ENCODE measurements at regions not wholly inside any gene's neighbourhood (a gene's known extent, or its start where the extent isn't known, plus 50 kb on each side); places are given as distances from the start of the nearest gene placed in this dataset.

GRCh38 chr13:40101708-40102359 is 446.4 kb downstream of the COG6 start:
- DNase-seq (ENCODE audit: low read depth in 4 of 4, low spot score in 3 of 4): no peak

GRCh38 chr13:40102360-40102727 is 446.9 kb downstream of the COG6 start:
- no peak for DNase-seq (ENCODE audit: low read depth in 4 of 4, low spot score in 3 of 4)

- no peak for DNase-seq (ENCODE audit: low read depth in 4 of 4, low spot score in 3 of 4)
These were observed 447.4 kb downstream of the COG6 start for GRCh38 chr13:40102854-40103253.

- DNase-seq (ENCODE audit: low read depth in 4 of 4, low spot score in 3 of 4): no peak
These were observed 448.4 kb downstream of the COG6 start for GRCh38 chr13:40103864-40104263.

DNA sequence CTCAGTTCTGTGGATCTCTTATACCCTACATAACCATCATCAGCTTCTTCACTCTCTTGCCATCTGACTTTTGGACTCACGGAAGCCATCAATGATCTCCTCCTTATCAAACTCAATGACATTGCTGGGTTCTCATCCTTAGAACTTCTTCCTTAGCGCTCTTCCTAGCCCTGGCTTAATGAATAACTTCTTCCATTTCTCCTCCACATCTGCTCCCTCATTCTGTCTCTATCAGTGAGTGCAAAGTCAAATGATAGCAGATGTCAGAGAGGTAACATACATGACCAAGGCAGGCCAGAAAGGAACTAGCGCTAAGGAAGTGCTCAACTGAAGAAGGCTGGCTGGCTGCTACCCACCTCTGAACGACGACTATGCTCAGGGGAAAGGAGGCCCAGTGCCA is 449.8 kb downstream of the COG6 start:
- DNase-seq (ENCODE audit: low read depth in 4 of 4, low spot score in 3 of 4): no peak

DNA sequence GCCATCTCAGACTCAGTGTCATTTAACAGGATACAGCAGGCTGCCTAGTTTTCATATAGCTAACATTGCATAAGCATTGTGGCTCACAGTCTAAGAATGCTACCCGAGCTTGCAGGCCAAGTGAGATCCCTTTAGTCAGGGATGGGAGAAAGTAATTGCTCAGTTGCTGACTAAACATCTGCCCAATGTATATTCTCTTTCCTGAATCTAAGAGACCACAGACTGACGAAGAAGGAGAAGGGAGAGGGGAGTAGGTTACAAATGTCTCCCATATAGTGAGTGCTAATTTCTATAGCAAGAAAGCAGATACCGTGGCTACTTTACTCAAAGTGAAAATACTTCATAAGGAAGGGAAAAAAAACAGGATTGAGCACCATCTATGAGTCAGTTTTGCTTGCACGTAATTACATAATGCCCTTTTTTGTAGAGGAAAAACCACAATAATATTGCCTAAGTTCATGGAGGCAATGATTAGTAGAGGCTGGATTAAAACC is 453.9 kb downstream of the COG6 start:
- no peak for DNase-seq (ENCODE audit: low read depth in 4 of 4, low spot score in 3 of 4)

GRCh38 chr13:40113643-40114304 is 458.3 kb downstream of the COG6 start:
- DNase-seq (ENCODE audit: low read depth in 4 of 4, low spot score in 3 of 4): no peak

DNA sequence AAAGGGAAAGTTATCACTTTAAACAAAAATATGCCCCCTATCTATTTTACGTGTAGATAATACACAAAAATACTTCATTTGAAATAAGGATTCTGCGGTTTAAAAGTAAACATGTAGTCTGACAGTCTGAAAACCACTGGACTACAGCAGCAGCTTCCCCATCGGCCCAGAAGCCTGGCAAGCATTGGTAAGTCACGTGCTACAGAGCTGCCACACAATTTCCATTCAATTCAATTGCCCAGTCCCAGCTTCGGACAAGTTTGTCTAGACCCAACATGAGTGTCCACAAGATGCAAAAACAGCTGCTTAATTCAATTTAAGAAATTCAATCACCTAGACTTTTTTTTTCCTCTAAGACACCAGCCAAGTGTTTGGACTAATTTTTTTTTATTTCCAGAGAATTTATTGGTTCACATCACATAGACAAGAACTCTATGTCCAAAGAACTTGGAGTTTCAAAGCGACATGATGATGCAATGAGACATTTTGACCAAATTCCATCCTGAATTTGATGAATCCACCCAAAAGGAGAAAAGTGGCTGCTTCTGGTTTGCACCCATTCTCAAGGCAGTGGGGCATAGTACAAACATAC is 458.9 kb downstream of the COG6 start:
- DNase-seq (ENCODE audit: low read depth in 4 of 4, low spot score in 3 of 4): no peak

- no peak for DNase-seq (ENCODE audit: low read depth in 4 of 4, low spot score in 3 of 4)
These were observed 460.0 kb downstream of the COG6 start for GRCh38 chr13:40115426-40115825.

DNA sequence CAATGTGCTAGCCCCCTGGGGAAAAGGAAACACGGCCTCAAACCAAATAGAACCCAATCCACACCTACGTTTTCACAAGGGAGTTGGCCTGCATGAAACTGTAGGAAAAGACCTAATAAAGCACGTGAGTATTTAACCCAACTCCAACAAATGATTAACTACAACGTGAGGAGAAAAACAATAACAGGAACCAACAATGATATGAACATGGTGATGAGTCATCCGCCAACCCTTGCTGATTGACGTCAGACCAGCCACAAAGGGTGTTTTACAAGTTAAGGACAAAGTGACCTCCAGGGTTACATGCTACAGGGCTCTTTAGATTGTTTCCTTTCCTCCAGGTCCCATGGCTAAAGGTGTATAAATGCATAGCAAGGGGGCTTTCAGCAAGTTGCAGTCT is 460.5 kb downstream of the COG6 start:
- DNase-seq (ENCODE audit: low read depth in 4 of 4, low spot score in 3 of 4): no peak

- DNase-seq (ENCODE audit: low read depth in 4 of 4, low spot score in 3 of 4): no peak
These were observed 462.9 kb downstream of the COG6 start for GRCh38 chr13:40118337-40118736.

DNA sequence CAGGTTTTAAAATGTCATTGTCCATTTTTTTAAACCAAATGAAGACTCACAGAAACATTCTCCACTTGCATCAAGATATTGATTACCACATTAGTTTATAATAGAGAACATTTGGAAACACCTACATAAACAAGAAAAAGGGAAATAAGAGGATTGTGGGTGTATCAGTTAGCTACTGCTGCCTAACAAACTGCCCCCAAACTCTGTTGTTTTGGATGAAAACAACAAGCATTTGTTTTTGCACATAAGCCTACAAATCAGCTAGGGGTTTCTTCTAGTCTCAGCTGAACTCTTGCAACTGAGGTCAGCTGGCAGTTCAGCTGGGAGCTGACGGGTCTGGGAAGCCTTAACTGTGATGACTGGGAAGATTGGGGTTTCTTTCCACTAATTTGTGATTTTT is 464.4 kb downstream of the COG6 start:
- no peak for DNase-seq (ENCODE audit: low read depth in 4 of 4, low spot score in 3 of 4)

DNA sequence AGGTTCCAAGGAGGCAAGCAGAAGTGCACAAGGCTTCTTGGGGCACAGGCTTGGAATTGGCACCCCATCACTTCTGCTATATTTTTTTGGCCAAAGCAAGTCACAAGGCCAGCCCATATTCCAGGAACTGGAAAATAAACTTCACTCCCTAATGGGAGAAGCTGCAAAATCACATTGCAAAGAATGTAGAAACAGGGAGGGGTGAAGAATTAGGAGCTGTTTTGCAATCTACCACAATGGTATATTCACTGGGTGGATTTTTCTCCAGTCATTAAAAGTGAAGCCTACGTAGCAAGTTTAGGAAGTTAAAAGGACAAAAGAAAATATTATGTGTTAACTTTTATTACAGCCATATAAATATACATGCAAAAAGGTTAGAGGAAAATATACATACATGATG is 464.8 kb downstream of the COG6 start:
- DNase-seq (ENCODE audit: low read depth in 4 of 4, low spot score in 3 of 4): no peak

- no peak for DNase-seq (ENCODE audit: low read depth in 4 of 4, low spot score in 3 of 4)
These were observed 465.3 kb downstream of the COG6 start for GRCh38 chr13:40120781-40121180.

- no peak for DNase-seq (ENCODE audit: low read depth in 4 of 4, low spot score in 3 of 4)
These were observed 466.3 kb downstream of the COG6 start for GRCh38 chr13:40121722-40122121.

- no peak for DNase-seq (ENCODE audit: low read depth in 4 of 4, low spot score in 3 of 4)
These were observed 468.6 kb downstream of the COG6 start for GRCh38 chr13:40123962-40124632.

- no peak for DNase-seq (ENCODE audit: low read depth in 4 of 4, low spot score in 3 of 4)
These were observed 469.2 kb downstream of the COG6 start for GRCh38 chr13:40124633-40125015.

DNA sequence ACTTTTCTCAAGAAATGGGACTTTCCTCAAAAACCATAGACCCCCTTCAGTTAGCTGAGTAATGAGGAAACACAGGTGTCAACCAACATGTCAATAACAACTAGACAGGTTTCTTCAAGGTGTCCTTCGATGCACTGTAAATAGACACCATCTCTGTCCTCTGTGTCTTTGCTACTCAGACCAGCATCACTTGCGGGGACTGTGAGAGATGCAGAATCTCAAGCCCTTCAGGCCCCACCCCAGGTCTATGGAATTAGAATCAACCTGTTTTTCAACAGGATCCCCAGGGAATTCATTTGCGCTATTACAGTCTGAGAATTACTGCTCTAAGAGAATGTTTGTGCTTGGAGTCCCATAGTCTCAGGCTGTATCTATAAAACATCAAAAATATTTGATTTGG is 469.9 kb downstream of the COG6 start:
- no peak for DNase-seq (ENCODE audit: low read depth in 4 of 4, low spot score in 3 of 4)

DNA sequence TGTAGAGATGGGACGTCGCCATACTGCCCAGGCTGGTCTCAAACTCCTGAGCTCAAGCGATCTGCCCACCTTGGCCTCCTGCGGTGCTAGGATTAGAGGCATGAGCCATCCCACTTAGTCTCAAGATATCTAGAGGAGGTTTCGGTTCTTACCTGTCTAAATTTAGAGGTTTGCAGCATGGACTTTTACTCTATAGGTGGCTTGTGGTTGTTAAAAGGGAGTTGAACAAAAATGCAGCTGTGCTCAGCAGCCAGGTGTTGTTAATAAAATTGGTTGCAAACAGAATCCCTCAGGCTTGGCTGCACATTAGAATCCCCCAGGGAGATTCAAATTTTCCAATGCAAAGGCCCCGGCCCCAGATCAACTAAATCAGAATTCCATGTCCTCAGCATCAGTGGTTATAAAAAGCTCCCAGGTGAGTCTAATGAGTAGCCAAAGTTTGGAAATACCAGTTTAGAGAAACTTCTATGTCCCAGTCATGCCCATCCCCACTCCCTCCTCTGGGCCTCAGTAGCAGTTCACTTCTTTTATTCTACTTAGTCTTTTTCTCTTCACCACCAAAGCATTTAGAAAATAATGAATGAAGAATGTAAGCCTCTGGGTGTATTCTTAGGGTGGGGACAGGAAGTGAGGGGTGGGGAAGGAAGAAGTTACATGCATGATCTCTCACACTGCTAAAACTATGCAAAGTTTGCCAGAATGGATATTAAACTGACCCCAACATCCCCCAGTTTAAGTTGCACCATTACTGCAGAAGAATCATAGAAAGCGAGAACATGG is 471.0 kb downstream of the COG6 start:
- no peak for DNase-seq (ENCODE audit: low read depth in 4 of 4, low spot score in 3 of 4)

DNA sequence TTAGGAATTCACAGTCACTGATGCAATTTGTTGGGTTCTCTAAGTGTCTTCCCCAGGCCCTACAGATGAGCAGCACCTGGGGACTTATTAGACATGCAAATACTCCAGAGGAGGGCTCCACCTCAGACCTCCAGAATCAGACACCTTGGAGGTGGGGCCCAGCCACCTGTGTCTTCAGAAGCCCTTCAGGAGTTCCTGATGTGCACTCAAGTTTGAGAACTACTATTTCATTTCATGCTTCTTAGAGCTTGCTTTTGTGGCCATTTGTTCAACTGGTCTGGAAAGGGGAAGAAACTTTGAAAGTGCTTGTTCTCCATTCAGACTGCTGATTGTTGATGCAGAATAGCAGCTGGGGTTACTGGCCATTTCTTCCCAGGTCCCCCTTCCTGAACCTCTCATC is 472.0 kb downstream of the COG6 start:
- DNase-seq (ENCODE audit: low read depth in 4 of 4, low spot score in 3 of 4): no peak

DNA sequence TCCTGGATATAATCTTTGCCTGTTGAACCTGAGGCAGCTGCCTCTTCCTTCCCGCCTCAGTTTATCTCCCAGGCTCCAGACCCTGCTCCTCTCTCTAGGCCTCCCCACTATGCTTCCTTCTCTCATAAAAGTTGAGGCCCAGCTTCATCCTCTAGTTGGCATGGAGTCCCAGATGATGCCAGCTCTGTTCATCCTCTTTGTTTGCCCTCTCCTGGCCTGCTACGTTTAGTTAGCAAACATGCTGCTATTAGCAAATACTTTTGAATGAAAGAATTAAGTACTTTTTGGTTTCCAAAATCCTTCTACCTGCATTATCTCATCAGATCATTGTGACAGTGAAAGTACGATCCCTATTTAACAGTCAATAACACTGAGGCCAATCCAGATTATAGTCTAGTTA is 472.5 kb downstream of the COG6 start:
- no peak for DNase-seq (ENCODE audit: low read depth in 4 of 4, low spot score in 3 of 4)

Measured in right renal pelvis (tissue), 4 donors.